AG20443 (cell line): ENCODE measurements at regions not wholly inside any gene's neighbourhood (a gene's known extent, or its start where the extent isn't known, plus 50 kb on each side); places are given as distances from the start of the nearest gene placed in this dataset.

ENCODE experiments used
- DNase-seq: peaks from one replicate; pipeline ENCODE4 v3.0.0; 2012; ENCODE audit warnings: low spot score, mixed read lengths

DNA sequence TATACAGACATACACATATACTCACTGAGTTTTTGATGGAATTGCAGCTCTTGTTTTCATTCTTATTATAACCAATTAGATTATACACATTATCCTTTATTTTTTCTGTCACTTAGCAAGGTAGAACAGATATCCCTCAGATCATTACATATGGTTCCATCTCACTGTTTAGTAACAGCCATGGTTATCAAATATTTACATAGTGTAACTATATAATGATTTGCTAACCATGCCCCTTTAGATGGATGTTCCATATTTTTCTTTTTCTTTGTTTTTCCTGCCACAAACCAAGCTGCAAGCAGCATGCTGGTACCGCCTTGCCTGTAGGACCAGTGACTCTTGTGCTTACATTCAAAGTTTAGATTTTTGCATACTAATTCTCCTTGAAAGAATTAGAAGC is 163.4 kb upstream of the NFE2L3 start:
- no peak for DNase-seq

- no peak for DNase-seq
Observed at GRCh38 chr7:25989140-25989705, 162.8 kb upstream of the NFE2L3 start.

GRCh38 chr7:25994433-25994994 is 157.5 kb upstream of the NFE2L3 start:
- DNase-seq, result no peak

- no peak for DNase-seq
Observed at GRCh38 chr7:25995216-25995615, 156.8 kb upstream of the NFE2L3 start.

- DNase-seq, result no peak
Observed at GRCh38 chr7:25996006-25996408, 156.0 kb upstream of the NFE2L3 start.

- DNase-seq, result no peak
Observed at GRCh38 chr7:25998499-25998898, 153.5 kb upstream of the NFE2L3 start.

- no peak for DNase-seq
Observed at GRCh38 chr7:26000841-26001240, 151.2 kb upstream of the NFE2L3 start.

- DNase-seq, result no peak
Observed at GRCh38 chr7:26001662-26002244, 150.2 kb upstream of the NFE2L3 start.

GRCh38 chr7:26005683-26006410 is 146.2 kb upstream of the NFE2L3 start:
- no peak for DNase-seq

GRCh38 chr7:26006426-26006825 is 145.6 kb upstream of the NFE2L3 start:
- no peak for DNase-seq

DNA sequence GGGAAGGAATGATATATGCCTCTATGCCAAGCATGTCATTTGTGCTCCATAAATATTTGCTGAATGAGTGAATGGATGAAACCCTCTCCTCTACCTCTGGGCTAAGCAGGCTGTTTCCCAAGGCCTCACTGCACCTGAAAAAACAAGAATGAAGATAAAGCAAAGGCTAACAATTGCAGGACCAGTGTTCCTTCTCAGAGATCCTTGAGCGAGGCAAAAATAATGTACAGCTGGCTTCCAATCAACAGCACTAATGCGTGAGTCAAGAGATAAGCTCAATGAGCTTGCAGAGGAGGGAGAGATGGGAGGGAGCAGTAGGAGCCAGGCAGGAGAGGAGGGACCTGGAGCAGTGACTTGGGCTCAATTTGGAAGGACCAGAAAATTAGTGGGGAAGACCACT is 144.5 kb upstream of the NFE2L3 start:
- no peak for DNase-seq

GRCh38 chr7:26008428-26008827 is 143.6 kb upstream of the NFE2L3 start:
- no peak for DNase-seq

DNA sequence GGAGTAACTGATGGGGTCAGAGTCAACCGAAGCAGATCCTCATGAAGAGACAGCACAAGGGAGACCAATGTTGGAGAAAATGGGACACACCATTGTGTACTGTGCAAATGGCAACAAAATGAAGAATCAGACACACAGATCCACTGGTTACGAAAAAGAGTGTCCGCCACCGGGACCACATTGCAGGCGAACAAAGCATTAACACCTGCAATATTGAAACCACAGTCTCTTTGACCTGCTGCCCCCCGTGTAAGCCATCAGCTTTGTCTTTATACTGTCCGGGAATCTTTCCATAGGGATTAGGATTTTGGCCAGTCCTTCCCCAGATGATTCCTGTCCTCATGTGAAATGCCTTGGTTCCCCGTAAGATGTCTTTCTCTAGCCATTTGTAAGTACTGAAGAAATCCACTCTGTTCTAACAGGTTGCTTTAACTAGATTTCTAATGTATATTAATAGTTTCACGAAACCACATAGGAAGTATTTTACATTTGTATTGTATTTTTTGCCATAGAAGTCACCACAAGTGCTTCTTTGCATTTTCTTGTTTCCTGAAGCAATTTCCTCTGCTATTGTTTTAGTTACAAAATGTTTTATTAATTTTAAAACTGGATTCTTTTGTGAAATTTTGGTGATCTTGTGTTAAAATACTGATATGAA is 140.8 kb upstream of the NFE2L3 start:
- DNase-seq, result no peak

- no peak for DNase-seq
Observed at GRCh38 chr7:26013551-26014083, 138.4 kb upstream of the NFE2L3 start.

- DNase-seq, result no peak
Observed at GRCh38 chr7:26022982-26023381, 129.0 kb upstream of the NFE2L3 start.

DNA sequence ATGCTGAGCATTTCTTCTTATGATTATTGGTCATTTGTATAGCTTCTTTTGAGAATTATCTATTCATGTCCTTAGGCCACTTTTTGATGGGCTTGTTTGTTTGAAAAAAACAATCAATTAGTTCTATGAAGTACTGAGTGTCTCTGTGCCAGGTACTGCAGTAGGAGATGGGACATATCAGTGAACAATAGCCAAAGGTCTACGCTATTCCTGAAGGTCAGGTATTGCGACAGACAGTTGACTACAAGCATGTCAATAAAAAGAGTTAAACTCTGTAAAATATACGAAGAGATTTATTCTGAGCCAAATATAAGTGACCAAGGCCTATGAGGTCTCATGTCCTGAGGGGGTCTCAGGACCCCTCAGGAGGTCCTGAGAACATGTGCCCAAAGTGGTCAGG is 122.1 kb upstream of the NFE2L3 start:
- no peak for DNase-seq

- no peak for DNase-seq
Observed at GRCh38 chr7:26034391-26034790, 117.6 kb upstream of the NFE2L3 start.

DNA sequence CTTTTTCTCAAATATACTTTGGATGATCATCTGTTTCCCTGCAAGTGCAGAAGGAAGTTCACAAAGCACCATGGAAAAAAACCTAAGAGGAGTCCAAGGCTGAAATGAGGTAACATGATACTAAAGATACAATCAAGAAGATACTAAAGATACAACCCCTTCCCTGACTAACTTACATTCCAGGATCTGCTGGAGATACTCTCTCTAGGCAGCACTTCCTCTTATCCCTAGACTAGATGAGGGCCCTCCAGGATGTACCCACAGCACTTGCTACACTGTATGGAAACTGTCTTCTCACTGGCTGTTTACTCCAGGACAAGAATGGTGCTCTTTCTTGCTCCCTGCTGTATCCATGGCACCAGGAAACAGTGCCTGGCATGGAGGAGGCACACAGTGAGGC is 116.4 kb upstream of the NFE2L3 start:
- DNase-seq, result no peak

GRCh38 chr7:26036092-26036491 is 115.9 kb upstream of the NFE2L3 start:
- no peak for DNase-seq

- DNase-seq, result no peak
Observed at GRCh38 chr7:26038201-26038990, 113.6 kb upstream of the NFE2L3 start.

GRCh38 chr7:26040085-26040484 is 111.9 kb upstream of the NFE2L3 start:
- DNase-seq, result no peak

DNA sequence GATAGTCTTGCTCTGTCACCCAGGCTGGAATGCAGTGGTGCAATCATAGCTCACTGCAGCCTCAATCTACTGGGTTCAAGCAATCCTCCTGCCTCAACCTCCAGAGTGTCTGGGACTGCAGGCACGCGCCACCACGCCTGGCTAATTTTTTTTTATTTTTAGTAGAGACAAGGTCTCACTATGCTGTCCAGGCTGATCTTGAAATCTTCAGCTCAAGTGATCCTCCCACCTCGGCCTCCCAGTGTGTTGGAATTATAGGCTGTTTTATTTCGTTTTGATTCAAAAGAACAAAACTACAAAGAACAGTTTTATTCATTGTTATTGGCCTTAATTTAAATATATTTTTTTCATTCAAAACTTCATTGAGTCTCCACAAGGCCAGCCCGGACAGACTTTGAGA is 109.8 kb upstream of the NFE2L3 start:
- no peak for DNase-seq
